CD4-positive, alpha-beta T cell (primary cell): ENCODE measurements at regions not wholly inside any gene's neighbourhood (a gene's known extent, or its start where the extent isn't known, plus 50 kb on each side); places are given as distances from the start of the nearest gene placed in this dataset.

Experiments used
- ATAC-seq: fragments of 200-7000 bp; cut with Tn5 transposase; one replicate; pipeline ENCODE4 v1.10.0; 2022; ENCODE audit warnings: mild to moderate bottlenecking; ENCODE audit not compliant: poor library complexity
- CTCF ChIA-PET: fragments of 350-600 bp; sonication (Branson Sonifier 250); formaldehyde crosslinking; loops from one replicate; lab custom pipeline; 2021; ENCODE audit warnings: antibody characterized with exemption, inconsistent platforms; lab: Charles Lee
- POLR2A ChIA-PET: fragments of 350-600 bp; sonication (Branson Sonifier 250); formaldehyde crosslinking; loops from one replicate; lab custom pipeline; 2021; ENCODE audit warnings: antibody characterized with exemption, inconsistent platforms; lab: Charles Lee
- DNase-seq, 14 experiments: peaks; one replicate each; pipeline ENCODE4 v3.0.0-alpha.2; 2013 to 2020; ENCODE audit warnings: mixed read lengths in 2 of 14
- H3K27ac ChIP-seq, 2 donors: one replicate each; pipeline versions ENCODE4 v1.5.1 to v1.7.0; 2013; ENCODE audit warnings: low read length in 2 of 2, low read depth in 1 of 2, mild to moderate bottlenecking in 1 of 2
- H3K27me3 ChIP-seq, 2 experiments: 1 replicate in 1 of 2; 2 replicates in 1 of 2; pipeline versions ENCODE4 v1.6.1 to v1.7.0; 2013; ENCODE audit warnings: low read length in 2 of 2, control low read depth in 1 of 2, mild to moderate bottlenecking in 1 of 2, moderate library complexity in 1 of 2; ENCODE audit not compliant: insufficient read depth in 2 of 2, control insufficient read depth in 1 of 2
- H3K36me3 ChIP-seq: one replicate; pipeline ENCODE4 v1.6.1; 2013; ENCODE audit warnings: low read length, control low read depth; ENCODE audit not compliant: insufficient read depth
- H3K4me1 ChIP-seq: one replicate; pipeline ENCODE4 v1.6.1; 2013; ENCODE audit warnings: low read length, control low read depth; ENCODE audit not compliant: insufficient read depth
- H3K4me3 ChIP-seq: one replicate; pipeline ENCODE4 v1.5.1; 2013; ENCODE audit warnings: mild to moderate bottlenecking, low read length, moderate library complexity
- H3K9me3 ChIP-seq, 2 experiments: 1 replicate in 1 of 2; 2 replicates in 1 of 2; pipeline versions ENCODE4 v1.6.1 to v1.7.0; 2013; ENCODE audit warnings: low read length in 2 of 2, mild to moderate bottlenecking in 2 of 2, control low read depth in 1 of 2, moderate library complexity in 1 of 2; ENCODE audit not compliant: control insufficient read depth in 1 of 2, insufficient read depth in 1 of 2
- H3K27ac Mint-ChIP-seq: one replicate; pipeline ENCODE4 v1.8.0; 2020; ENCODE audit warnings: mixed read lengths
- H3K27me3 Mint-ChIP-seq: one replicate; pipeline ENCODE4 v1.8.0; 2021; ENCODE audit warnings: mixed read lengths
- H3K36me3 Mint-ChIP-seq: one replicate; pipeline ENCODE4 v1.8.0; 2021; ENCODE audit warnings: low read depth, mixed read lengths
- H3K4me1 Mint-ChIP-seq: one replicate; pipeline ENCODE4 v1.8.0; 2021; ENCODE audit warnings: low read depth, mixed read lengths
- H3K4me3 Mint-ChIP-seq: one replicate; pipeline ENCODE4 v1.8.0; 2020; ENCODE audit warnings: mild to moderate bottlenecking, mixed read lengths
- H3K9me3 Mint-ChIP-seq: one replicate; pipeline ENCODE4 v1.8.0; 2020; ENCODE audit warnings: mixed read lengths
- CTCF ChIP-seq: fragments of 200-600 bp; IDR thresholded peaks from one replicate; pipeline ENCODE4 v1.8.0; 2022; ENCODE audit warnings: antibody characterized with exemption, mild to moderate bottlenecking
- intact Hi-C, 2 experiments: fragments of 100-400 bp; cut with DNase I in 1 of 2; cut with micrococcal nuclease in 1 of 2; formaldehyde crosslinking; loops; one replicate each; pipeline versions ENCODE4 v1.15.1 to v1.9.0; 2023 to 2025; cut with DNase I, micrococcal nuclease

- ATAC-seq (no peak), DNase-seq (no peak)
- no peaks in the 10 kb centered on the region for H3K4me1 ChIP-seq
- no peak overlapping the region for H3K27ac ChIP-seq
- H3K27me3 Mint-ChIP-seq = no peaks in the 10 kb centered on the region
- POLR2A ChIA-PET = no interaction called here
- no peak overlapping the region for H3K27ac Mint-ChIP-seq
- H3K4me3 ChIP-seq = no peak overlapping the region
- no peak overlapping the region for H3K4me3 Mint-ChIP-seq
- H3K9me3 ChIP-seq = no peaks in the 10 kb centered on the region
- no peak for TF ChIP-seq CTCF
- no peaks in the 10 kb centered on the region for H3K36me3 Mint-ChIP-seq
- CTCF ChIA-PET = interaction anchor here (0.7 kb wide), 1 partner anchor 31 kb away, joined by 3 read pairs; no protein-coding TSS in a partner anchor
- no peaks in the 10 kb centered on the region for H3K9me3 Mint-ChIP-seq
- no peaks in the 10 kb centered on the region for H3K27me3 ChIP-seq
- intact Hi-C loops = no loop called here
- H3K4me1 Mint-ChIP-seq = no peaks in the 10 kb centered on the region
- no peaks in the 10 kb centered on the region for H3K36me3 ChIP-seq
Measured at GRCh38 chr4:178066338-178066941, 624.2 kb upstream of the AGA start.

- Histone ChIP-seq H3K27ac (no peak overlapping the region), H3K4me3 (no peak overlapping the region), H3K36me3 (no peaks in the 10 kb centered on the region), H3K4me1 (no peaks in the 10 kb centered on the region), H3K9me3 (no peaks in the 10 kb centered on the region), H3K27me3 (no peaks in the 10 kb centered on the region)
- ATAC-seq (no peak), DNase-seq (no peak)
- Mint-ChIP-seq H3K27me3 (no peaks in the 10 kb centered on the region), H3K36me3 (no peaks in the 10 kb centered on the region), H3K27ac (no peak overlapping the region), H3K4me1 (no peaks in the 10 kb centered on the region), H3K4me3 (no peak overlapping the region), H3K9me3 (no peaks in the 10 kb centered on the region)
- no peak for TF ChIP-seq CTCF
- intact Hi-C loops = no loop called here
- CTCF ChIA-PET = no interaction called here
- POLR2A ChIA-PET = no interaction called here
Measured at GRCh38 chr4:178068136-178068535, 625.9 kb upstream of the AGA start.

- H3K9me3 Mint-ChIP-seq = no peaks in the 10 kb centered on the region
Measured at GRCh38 chr4:178070163-178070562, 627.9 kb upstream of the AGA start.

More at GRCh38 chr4:178070163-178070562, 627.9 kb upstream of the AGA start:
- POLR2A ChIA-PET = no interaction called here
- CTCF ChIA-PET = no interaction called here
- Mint-ChIP-seq H3K4me3 (no peak overlapping the region), H3K27me3 (no peaks in the 10 kb centered on the region), H3K36me3 (no peaks in the 10 kb centered on the region), H3K4me1 (no peaks in the 10 kb centered on the region), H3K27ac (no peak overlapping the region)
- Histone ChIP-seq H3K4me1 (no peaks in the 10 kb centered on the region), H3K27me3 (no peaks in the 10 kb centered on the region), H3K27ac (no peak overlapping the region), H3K9me3 (no peaks in the 10 kb centered on the region), H3K4me3 (no peak overlapping the region), H3K36me3 (no peaks in the 10 kb centered on the region)
- no peak for ATAC-seq
- no peak for TF ChIP-seq CTCF
- intact Hi-C loops = no loop called here
- no peak for DNase-seq
